Psoas muscle (tissue), 7 donors: ENCODE measurements at regions not wholly inside any gene's neighbourhood (a gene's known extent, or its start where the extent isn't known, plus 50 kb on each side); places are given as distances from the start of the nearest gene placed in this dataset.
A peak's percentile ranks its signal among the peaks of the same experiment; 100 is the strongest.

Experiments
- ATAC-seq, 4 donors: fragments of 200-7000 bp; cut with Tn5 transposase; one replicate each; pipeline ENCODE4 v1.9.1; 2020; ENCODE audit warnings: moderate library complexity in 3 of 4, mild to moderate bottlenecking in 2 of 4
- DNase-seq, 2 donors: peaks; one replicate each; pipeline ENCODE4 v3.0.0-alpha.2; 2020
- H3K27ac ChIP-seq: fragments of 200-600 bp; one replicate; pipeline ENCODE4 v1.8.0; 2022
- H3K27me3 ChIP-seq, 3 donors: fragments of 200-600 bp in 1 of 3; one replicate each; pipeline versions ENCODE4 v1.6.1 to v1.8.0; 2013 to 2022; ENCODE audit warnings: low read length in 2 of 3, mild to moderate bottlenecking in 2 of 3, moderate library complexity in 1 of 3; ENCODE audit not compliant: insufficient read depth in 3 of 3
- H3K36me3 ChIP-seq, 2 donors: fragments of 200-600 bp in 1 of 2; one replicate each; pipeline versions ENCODE4 v1.6.1 to v1.8.0; 2013 to 2022; ENCODE audit warnings: low read depth in 1 of 2, mild to moderate bottlenecking in 1 of 2, moderate library complexity in 1 of 2; ENCODE audit not compliant: insufficient read depth in 1 of 2
- H3K4me1 ChIP-seq: fragments of 200-600 bp; one replicate; pipeline ENCODE4 v1.8.0; 2022
- H3K4me3 ChIP-seq: fragments of 200-600 bp; one replicate; pipeline ENCODE4 v1.8.0; 2022; ENCODE audit warnings: mild to moderate bottlenecking
- H3K9me3 ChIP-seq: fragments of 200-600 bp; one replicate; pipeline ENCODE4 v1.8.0; 2022
- WGBS, 3 donors: extraction: QIAGEN DNeasy Blood & Tissue Kit; methylation state at CpG; one replicate each; pipeline versions ENCODE4 v1.1.6 to v1.1.7; 2013; 5-methylcytosine and 5-hydroxymethylcytosine counted together
- intact Hi-C, 2 donors: fragments of 100-400 bp; cut with DNase I; formaldehyde crosslinking; loops; one replicate each; pipeline versions ENCODE4 v1.11.0 to v1.14.2; 2022
- TF ChIP-seq, protein P1 (sequence below): fragments of 200-600 bp; IDR thresholded peaks from one replicate; pipeline ENCODE4 v1.8.0; 2022; ENCODE audit warnings: antibody characterized with exemption
- donor health status: healthy with polysubstance abuse.
- donor health status: DM: no; HTN: no; CAD: no; lungs with moderate emphysema.
- donor health status: Bipolar disorder and iron deficiency.
- donor health status: healthy.
- donor health status: DM: yes; HTN: yes; CAD: no.
- donor health status: DM: no; HTN: no; CAD: no.
- donor health status: DM: yes; HTN: yes; CAD: no.

DNA sequence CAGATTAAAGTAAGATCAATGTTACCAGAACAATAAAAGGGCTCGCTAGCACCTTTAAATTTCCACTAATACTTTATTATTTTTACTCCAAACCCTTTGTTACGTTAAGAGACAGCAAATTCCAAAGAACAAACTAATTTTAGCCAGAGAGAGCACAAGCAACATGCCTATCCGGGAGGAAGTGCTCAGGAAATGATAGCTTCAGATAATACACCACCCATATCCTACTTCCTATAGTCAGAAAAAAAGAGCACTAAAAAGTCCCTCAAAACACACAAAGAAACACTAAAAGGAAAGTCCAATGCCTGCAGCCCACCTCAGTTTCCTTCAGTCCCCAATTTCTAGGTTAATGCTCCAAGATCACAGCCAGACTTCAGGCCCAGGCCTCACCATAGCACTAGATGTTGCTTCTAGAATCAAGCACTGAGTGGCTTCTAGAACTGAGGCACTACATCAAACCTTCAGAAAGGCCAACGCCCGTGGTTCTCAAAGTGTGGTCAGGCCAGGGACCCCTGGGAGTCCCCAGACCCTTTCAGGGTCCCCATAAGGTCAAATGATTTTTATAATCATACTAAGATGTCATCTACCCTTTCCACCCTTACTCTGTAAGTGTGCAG is 142.6 kb downstream of the PSMG1 start:
- Histone ChIP-seq H3K9me3 (no peaks in the 10 kb centered on the region), H3K4me3 (no peak overlapping the region), H3K36me3 (no peaks in the 10 kb centered on the region), H3K4me1 (peaks cover 24% of the 10 kb centered on the region), H3K27ac (peak overlapping the region; percentile 30), H3K27me3 (no peaks in the 10 kb centered on the region)
- WGBS, 3 donors: 53 to 65% (median 63%) methylated on average over 5 of the region's 5 CpGs
- DNase-seq (no peak), ATAC-seq (no peak)
- TF ChIP-seq, protein P1, sequence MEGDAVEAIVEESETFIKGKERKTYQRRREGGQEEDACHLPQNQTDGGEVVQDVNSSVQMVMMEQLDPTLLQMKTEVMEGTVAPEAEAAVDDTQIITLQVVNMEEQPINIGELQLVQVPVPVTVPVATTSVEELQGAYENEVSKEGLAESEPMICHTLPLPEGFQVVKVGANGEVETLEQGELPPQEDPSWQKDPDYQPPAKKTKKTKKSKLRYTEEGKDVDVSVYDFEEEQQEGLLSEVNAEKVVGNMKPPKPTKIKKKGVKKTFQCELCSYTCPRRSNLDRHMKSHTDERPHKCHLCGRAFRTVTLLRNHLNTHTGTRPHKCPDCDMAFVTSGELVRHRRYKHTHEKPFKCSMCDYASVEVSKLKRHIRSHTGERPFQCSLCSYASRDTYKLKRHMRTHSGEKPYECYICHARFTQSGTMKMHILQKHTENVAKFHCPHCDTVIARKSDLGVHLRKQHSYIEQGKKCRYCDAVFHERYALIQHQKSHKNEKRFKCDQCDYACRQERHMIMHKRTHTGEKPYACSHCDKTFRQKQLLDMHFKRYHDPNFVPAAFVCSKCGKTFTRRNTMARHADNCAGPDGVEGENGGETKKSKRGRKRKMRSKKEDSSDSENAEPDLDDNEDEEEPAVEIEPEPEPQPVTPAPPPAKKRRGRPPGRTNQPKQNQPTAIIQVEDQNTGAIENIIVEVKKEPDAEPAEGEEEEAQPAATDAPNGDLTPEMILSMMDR: no peak
- intact Hi-C loops: no loop called here

- Histone ChIP-seq H3K36me3 (no peaks in the 10 kb centered on the region), H3K27ac (no peak overlapping the region), H3K9me3 (no peaks in the 10 kb centered on the region), H3K4me3 (no peak overlapping the region), H3K27me3 (no peaks in the 10 kb centered on the region), H3K4me1 (peaks cover 24% of the 10 kb centered on the region)
- ATAC-seq (no peak), DNase-seq (no peak)
- TF ChIP-seq, protein P1: no peak
- 91 to 92% (median 91%) methylated on average over 11 of the region's 11 CpGs for WGBS, 3 donors
- intact Hi-C loops: loop anchor here in 1 of 2 donors (5.0 kb wide), 1 partner anchor 34 kb away; no protein-coding TSS in a partner anchor
Observed at GRCh38 chr21:39037807-39038405, 145.3 kb downstream of the PSMG1 start.

DNA sequence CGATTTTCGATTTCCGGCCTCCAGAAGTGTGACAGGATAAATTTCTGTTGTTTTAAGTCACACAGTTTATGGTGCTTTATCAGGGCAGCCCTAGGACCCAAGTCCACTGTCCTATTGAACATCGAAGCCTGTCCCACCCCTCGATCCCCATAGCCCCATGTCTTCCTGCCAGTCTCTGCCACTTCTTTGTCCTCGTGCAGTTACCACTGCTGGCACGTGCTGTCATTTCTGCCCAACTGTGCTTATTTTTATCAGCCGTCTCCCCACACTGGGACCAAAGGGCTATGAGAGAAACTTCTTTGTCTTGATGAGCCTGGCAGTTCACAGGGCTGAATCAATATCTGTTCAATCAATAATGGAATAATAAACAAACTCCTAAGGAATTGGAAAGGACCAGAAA is 146.7 kb downstream of the PSMG1 start:
- TF ChIP-seq, protein P1: no peak
- Histone ChIP-seq H3K27me3 (no peaks in the 10 kb centered on the region), H3K4me1 (peaks cover 13% of the 10 kb centered on the region), H3K27ac (no peak overlapping the region), H3K9me3 (no peaks in the 10 kb centered on the region), H3K4me3 (no peak overlapping the region), H3K36me3 (no peaks in the 10 kb centered on the region)
- intact Hi-C loops: loop anchor here in 1 of 2 donors (5.0 kb wide), 1 partner anchor 36 kb away; no protein-coding TSS in a partner anchor
- no peak for DNase-seq
- 66 to 75% (median 69%) methylated on average over 8 of the region's 8 CpGs for WGBS, 3 donors
- no peak for ATAC-seq

DNA sequence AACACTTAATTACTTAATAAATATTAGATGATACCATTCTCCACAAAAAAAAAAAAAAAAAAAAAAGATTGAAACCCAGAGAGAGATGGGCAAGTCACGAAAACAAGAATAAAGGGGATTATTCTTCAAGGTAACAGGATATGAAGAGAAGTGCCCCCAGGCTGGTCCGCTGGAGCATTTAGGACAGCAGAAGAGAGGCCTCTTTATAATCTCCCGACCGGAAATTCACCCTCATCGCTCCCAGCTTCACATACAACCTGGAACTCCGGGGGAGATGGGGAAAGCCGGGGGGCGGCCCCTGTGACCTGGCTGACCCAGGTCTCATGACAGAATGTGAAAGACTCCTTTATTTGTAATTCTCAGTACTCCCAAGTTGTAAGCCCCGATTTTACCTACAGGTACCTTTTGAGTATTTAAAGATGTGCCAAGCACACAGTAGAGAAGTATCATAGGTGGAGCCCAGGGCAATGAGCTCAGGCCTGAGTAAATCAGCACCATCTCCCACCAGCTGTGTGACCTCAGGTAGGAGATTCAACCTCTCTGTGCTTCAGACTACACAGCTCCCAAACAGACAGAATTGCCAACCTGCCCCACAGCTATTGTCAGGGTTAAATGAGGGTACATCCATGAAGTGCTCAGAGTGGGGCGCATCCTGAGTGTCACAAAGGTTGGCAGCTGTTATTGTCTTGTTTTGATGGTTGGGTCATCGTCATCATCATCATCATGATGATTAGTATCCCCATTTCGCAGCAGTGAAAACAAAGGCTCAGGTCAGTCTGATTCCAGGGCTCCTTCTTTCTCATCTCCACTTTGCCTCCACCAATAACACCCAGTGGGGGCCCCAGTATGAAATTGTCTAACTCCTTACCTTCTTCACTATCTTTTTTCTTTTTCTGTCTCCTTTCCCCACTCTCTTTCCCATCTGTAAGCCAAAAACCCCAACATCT is 148.4 kb downstream of the PSMG1 start:
- ATAC-seq: no peak
- TF ChIP-seq, protein P1: no peak
- WGBS, 3 donors: 81 to 87% (median 83%) methylated on average over 12 of the region's 12 CpGs

More for the DNA sequence above, 148.4 kb downstream of the PSMG1 start:
- no peak for DNase-seq
- Histone ChIP-seq H3K27ac (no peak overlapping the region), H3K36me3 (no peaks in the 10 kb centered on the region), H3K27me3 (no peaks in the 10 kb centered on the region), H3K9me3 (no peaks in the 10 kb centered on the region), H3K4me1 (peaks cover 3% of the 10 kb centered on the region), H3K4me3 (no peak overlapping the region)
- intact Hi-C loops: loop anchor here in 1 of 2 donors (5.0 kb wide), 1 partner anchor 37 kb away; no protein-coding TSS in a partner anchor
